ENCODE measurements at regions not wholly inside any gene's neighbourhood (a gene's known extent, or its start where the extent isn't known, plus 50 kb on each side); places are given as distances from the start of the nearest gene placed in this dataset.

- no peak overlapping the region for H3K27ac ChIP-seq (ENCODE audit: low read length)
- CTCF ChIA-PET = no interaction called here
- H3K4me3 ChIP-seq (ENCODE audit: low read depth in 2 of 2, low read length in 2 of 2) = no peak overlapping the region
- H3K27me3 ChIP-seq (ENCODE audit: control insufficient read depth, insufficient read depth, low read length) = no peaks in the 10 kb centered on the region
- no TSS peak for BruUV-seq (replicated peaks)
- DNase-seq (ENCODE audit: low read depth, low spot score) (no peak), ATAC-seq (no peak)
- H3K36me3 ChIP-seq (ENCODE audit: control insufficient read depth, insufficient read depth, low read length) = no peaks in the 10 kb centered on the region
- in situ Hi-C loops (cut with HindIII; ENCODE audit: low pct_unique_long_range_greater_than_20kb, low sequenced_read_pairs) (no loop called here), intact Hi-C loops (cut with micrococcal nuclease; ENCODE audit: unreplicated experiment) (no loop called here)
- POLR2A ChIA-PET = no interaction called here
- H3K9me3 ChIP-seq (ENCODE audit: control insufficient read depth, insufficient read depth, low read depth, low read length) = no peaks in the 10 kb centered on the region
- TF ChIP-seq CTCF (IDR thresholded peaks at IDR 0.05) (no peak), SIN3A (IDR thresholded peaks at IDR 0.05; ENCODE audit: borderline replicate concordance, insufficient read depth, low read depth, low read length) (no peak), POLR2AphosphoS5 (IDR thresholded peaks at IDR 0.05; ENCODE audit: low read depth, low read length) (no peak), TCF7L2 (IDR thresholded peaks at IDR 0.05; ENCODE audit: low read depth, low read length) (no peak), REST (IDR thresholded peaks at IDR 0.05; ENCODE audit: insufficient read depth in 1 of 2, low read depth in 2 of 2, low read length in 1 of 2) (no peak)
- H3K4me1 ChIP-seq (ENCODE audit: control insufficient read depth, insufficient read depth, low read length) = no peaks in the 10 kb centered on the region
These were observed 235.0 kb downstream of the MTERF1 start for GRCh38 chr7:91645542-91645941.

GRCh38 chr7:91651986-91652385 is 228.5 kb downstream of the MTERF1 start:
- no peak overlapping the region for H3K4me3 ChIP-seq (ENCODE audit: low read depth in 2 of 2, low read length in 2 of 2)
- TF ChIP-seq REST (IDR thresholded peaks at IDR 0.05; ENCODE audit: insufficient read depth in 1 of 2, low read depth in 2 of 2, low read length in 1 of 2) (no peak), POLR2AphosphoS5 (IDR thresholded peaks at IDR 0.05; ENCODE audit: low read depth, low read length) (no peak), TCF7L2 (IDR thresholded peaks at IDR 0.05; ENCODE audit: low read depth, low read length) (no peak), CTCF (IDR thresholded peaks at IDR 0.05) (no peak), SIN3A (IDR thresholded peaks at IDR 0.05; ENCODE audit: borderline replicate concordance, insufficient read depth, low read depth, low read length) (no peak)
- no peak for DNase-seq (ENCODE audit: low read depth, low spot score)
- H3K4me1 ChIP-seq (ENCODE audit: control insufficient read depth, insufficient read depth, low read length) = no peaks in the 10 kb centered on the region
- H3K9me3 ChIP-seq (ENCODE audit: control insufficient read depth, insufficient read depth, low read depth, low read length) = no peaks in the 10 kb centered on the region
- intact Hi-C loops (cut with micrococcal nuclease; ENCODE audit: unreplicated experiment) = no loop called here
- in situ Hi-C loops (cut with HindIII; ENCODE audit: low pct_unique_long_range_greater_than_20kb, low sequenced_read_pairs) = no loop called here
- no peaks in the 10 kb centered on the region; the same call in 1 of the 2 replicates for H3K27me3 ChIP-seq (ENCODE audit: control insufficient read depth, insufficient read depth, low read length)
- ATAC-seq = no peak
- H3K27ac ChIP-seq (ENCODE audit: low read length) = no peak overlapping the region
- ChIA-PET CTCF (no interaction called here), POLR2A (no interaction called here)
- no peaks in the 10 kb centered on the region for H3K36me3 ChIP-seq (ENCODE audit: control insufficient read depth, insufficient read depth, low read length)
- no TSS peak for BruUV-seq (replicated peaks)

Data from Panc1 (cell line).